ENCODE measurements at regions not wholly inside any gene's neighbourhood (a gene's known extent, or its start where the extent isn't known, plus 50 kb on each side); places are given as distances from the start of the nearest gene placed in this dataset.

- TF ChIP-seq POLR2A (IDR thresholded peaks at IDR 0.05), result no peak
- TF ChIP-seq CTCF (IDR thresholded peaks at IDR 0.05 in 8 of 11, conservative IDR thresholded peaks at IDR 0.05 in 3 of 11), result no peak
Observed at GRCh38 chr22:49538006-49538405, 289.7 kb downstream of the BRD1 start.

Data from spleen (tissue), 7 donors.